HepG2 (cell line): ENCODE measurements at regions not wholly inside any gene's neighbourhood (a gene's known extent, or its start where the extent isn't known, plus 50 kb on each side); places are given as distances from the start of the nearest gene placed in this dataset.

ENCODE experiments used
- ATAC-seq: fragments of 200-7000 bp; cut with Tn5 transposase; 3 replicates; pipeline ENCODE4 v1.9.1; 2020; ENCODE audit warnings: mild to moderate bottlenecking, moderate library complexity
- BruUV-seq: library from RNA; stranded (reverse); fragments of 400-500 nt; replicated peaks from 2 replicates; lab custom pipeline; 2021; lab: Mats Ljungman, UMichigan
- CTCF ChIA-PET: fragments of 300-600 bp; formaldehyde crosslinking; extraction: SDS; loops from one replicate; lab custom pipeline; 2021; ENCODE audit warnings: low total read pairs, inconsistent platforms, low intra/inter-chr PET ratio; lab: Yijun Ruan, JAX
- POLR2A ChIA-PET: fragments of 350-600 bp; sonication (Branson Sonifier 250); formaldehyde crosslinking; loops from one replicate; lab custom pipeline; 2020; ENCODE audit warnings: antibody characterized with exemption, inconsistent platforms; lab: Yijun Ruan, JAX
- DNase-seq: peaks from one replicate; pipeline ENCODE4 v3.0.0-alpha.2; 2015; ENCODE audit warnings: low spot score
- FAIRE-seq: peaks from 3 replicates; lab custom pipeline; 2011; peaks lifted over from hg19 to GRCh38; lab: Jason Lieb, UNC
- H2AFZ ChIP-seq: one replicate; pipeline ENCODE4 v1.6.1; 2011; ENCODE audit warnings: low read length, inconsistent platforms
- H3K27ac ChIP-seq: fragments of 300-600 bp; 3 replicates; pipeline ENCODE4 v1.8.0; 2011; ENCODE audit warnings: mixed run types, mild to moderate bottlenecking, mixed read lengths, low read length, inconsistent platforms; ENCODE audit not compliant: insufficient read depth; ENCODE audit errors: extremely low read length
- H3K27me3 ChIP-seq, 2 experiments: fragments of 200-600 bp in 1 of 2; 2 replicates in 1 of 2; 3 replicates in 1 of 2; pipeline versions ENCODE4 v1.6.0 to v1.8.0; 2011; ENCODE audit warnings: low read length in 2 of 2, mild to moderate bottlenecking in 2 of 2, moderate library complexity in 2 of 2, inconsistent platforms in 1 of 2; ENCODE audit not compliant: insufficient read depth in 2 of 2, control insufficient read depth in 1 of 2
- H3K36me3 ChIP-seq, 2 experiments: fragments of 200-600 bp in 1 of 2; replicated peaks in 1 of 2; 2 replicates in 1 of 2; 3 replicates in 1 of 2; pipeline versions ENCODE4 v1.5.1 to v1.8.0; 2011; ENCODE audit warnings: low read length in 2 of 2, inconsistent platforms in 1 of 2; ENCODE audit not compliant: insufficient read depth in 2 of 2, control insufficient read depth in 1 of 2
- H3K4me1 ChIP-seq: 2 replicates; pipeline ENCODE4 v1.5.1; 2012; ENCODE audit warnings: low read length, inconsistent platforms; ENCODE audit not compliant: insufficient read depth
- H3K4me2 ChIP-seq: 2 replicates; pipeline ENCODE4 v1.6.0; 2011; ENCODE audit warnings: low read depth, low read length, inconsistent platforms
- H3K4me3 ChIP-seq, 3 experiments: fragments of 200-600 bp in 1 of 3; sonication (generic), shearing (Covaris generic) in 1 of 3; replicated peaks in 1 of 3; 2 replicates each; pipeline ENCODE4 v1.5.1; 2011 to 2016; ENCODE audit warnings: low read length in 3 of 3, inconsistent platforms in 2 of 3, low read depth in 2 of 3, mild to moderate bottlenecking in 2 of 3, control low read depth in 1 of 3, mixed read lengths in 1 of 3; ENCODE audit not compliant: insufficient read depth in 1 of 3
- H3K79me2 ChIP-seq: one replicate; pipeline ENCODE4 v1.6.1; 2011; ENCODE audit warnings: low read length, inconsistent platforms; ENCODE audit not compliant: insufficient read depth
- H3K9ac ChIP-seq: 2 replicates; pipeline ENCODE4 v1.6.0; 2011; ENCODE audit warnings: mild to moderate bottlenecking, low read depth, low read length, inconsistent platforms; ENCODE audit not compliant: insufficient read depth
- H3K9me3 ChIP-seq: 2 replicates; pipeline ENCODE4 v1.5.1; 2012; ENCODE audit warnings: mild to moderate bottlenecking, low read length
- H4K20me1 ChIP-seq: 2 replicates; pipeline ENCODE4 v1.6.0; 2011; ENCODE audit warnings: inconsistent platforms, mild to moderate bottlenecking, low read length, moderate library complexity; ENCODE audit not compliant: insufficient read depth
- FOXJ3 ChIP-seq: sonication (generic); formaldehyde crosslinking; IDR thresholded peaks from 2 replicates; pipeline ENCODE4 v1.4.0; 2020; ENCODE audit warnings: missing genetic modification reagents, mild to moderate bottlenecking, borderline replicate concordance
- MED13 ChIP-seq: sonication (generic); formaldehyde crosslinking; IDR thresholded peaks from 2 replicates; pipeline ENCODE4 v1.5.0; 2020; ENCODE audit warnings: missing genetic modification reagents
- SRF ChIP-seq: IDR thresholded peaks from 2 replicates; pipeline ENCODE4 v1.6.1; 2011; ENCODE audit warnings: mild to moderate bottlenecking, low read depth, low read length, moderate library complexity
- TBP ChIP-seq: sonication (generic); formaldehyde crosslinking; IDR thresholded peaks from 2 replicates; pipeline ENCODE4 v1.5.0; 2020; ENCODE audit warnings: missing genetic modification reagents
- THYN1 ChIP-seq: sonication (generic); formaldehyde crosslinking; IDR thresholded peaks from 2 replicates; pipeline ENCODE4 v1.8.1; 2023; ENCODE audit warnings: low read depth, mild to moderate bottlenecking, moderate library complexity, missing genetic modification reagents, borderline replicate concordance
- ZNF160 ChIP-seq: sonication (generic); formaldehyde crosslinking; IDR thresholded peaks from 2 replicates; pipeline ENCODE4 v1.8.0; 2022; ENCODE audit warnings: mild to moderate bottlenecking, inconsistent platforms, missing genetic modification reagents
- ZNF256 ChIP-seq: sonication (generic); formaldehyde crosslinking; conservative IDR thresholded peaks from 2 replicates; pipeline ENCODE4 v1.4.0; 2020; ENCODE audit warnings: missing genetic modification reagents
- ZNF776 ChIP-seq: sonication (generic); formaldehyde crosslinking; IDR thresholded peaks from 2 replicates; pipeline ENCODE4 v1.4.0; 2020; ENCODE audit warnings: mild to moderate bottlenecking, missing genetic modification reagents
- WGBS: methylation state at CpG from one replicate; pipeline ENCODE4 v1.1.6; 2017; ENCODE audit warnings: low lambda C conversion rate; 5-methylcytosine and 5-hydroxymethylcytosine counted together
- in situ Hi-C: cut with HindIII; loops from 2 replicates; pipeline ENCODE4 v1.10.0; 2017; ENCODE audit warnings: low pct_unique_long_range_greater_than_20kb; ENCODE audit not compliant: extremely low pct_ligation_motif_present
- intact Hi-C: fragments of 100-400 bp; cut with micrococcal nuclease; formaldehyde crosslinking; loops from one replicate; pipeline ENCODE4 v1.10.0; 2022; ENCODE audit not compliant: unreplicated experiment
- TF ChIP-seq, protein P1 (sequence below): sonication (generic); formaldehyde crosslinking; IDR thresholded peaks from 2 replicates; pipeline ENCODE4 v1.4.0; 2020; ENCODE audit warnings: mild to moderate bottlenecking, missing genetic modification reagents
- TF ChIP-seq, protein P2 (sequence below): sonication (generic); formaldehyde crosslinking; IDR thresholded peaks from 2 replicates; pipeline ENCODE4 v1.5.0; 2020; ENCODE audit warnings: mild to moderate bottlenecking, missing genetic modification reagents
- TF ChIP-seq, protein P3 (sequence below): sonication (generic); formaldehyde crosslinking; conservative IDR thresholded peaks from 2 replicates; pipeline ENCODE4 v1.4.0; 2020; ENCODE audit warnings: missing genetic modification reagents

DNA sequence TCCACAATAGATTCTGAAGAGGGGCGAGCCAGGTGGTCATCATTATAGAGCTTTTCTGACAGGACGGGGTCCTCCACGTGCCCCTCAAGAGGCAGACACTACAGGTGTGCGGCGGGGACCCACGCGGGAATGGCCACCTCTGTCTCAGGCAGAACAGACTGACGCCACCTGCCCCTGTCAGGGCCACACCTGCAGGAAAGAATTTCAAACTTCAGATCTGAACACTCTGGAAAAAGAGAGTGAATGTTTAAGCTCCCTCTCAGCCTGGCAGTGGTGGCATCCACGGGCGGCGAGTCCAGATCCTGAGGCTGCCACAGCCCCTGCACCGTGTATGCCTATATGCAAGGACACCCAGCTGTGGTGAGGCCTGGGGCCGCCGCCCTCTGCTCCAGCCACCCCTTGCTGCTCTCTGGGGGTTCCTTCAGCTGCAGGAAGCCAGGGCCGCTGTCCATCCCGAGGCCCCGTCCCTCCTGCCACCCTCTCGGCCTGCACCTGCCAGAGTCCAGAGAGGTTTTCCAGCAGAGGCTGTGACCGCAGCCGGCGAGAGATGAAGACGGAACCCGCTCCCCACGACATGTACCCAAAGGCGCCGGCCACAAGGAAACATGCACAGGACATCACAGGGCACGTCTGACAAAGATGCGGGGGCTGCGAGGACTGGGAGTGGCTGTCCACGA is 234.9 kb downstream of the ERMARD start:
- H3K9ac ChIP-seq = no peak overlapping the region
- no peaks in the 10 kb centered on the region for H3K4me1 ChIP-seq
- H3K27me3 ChIP-seq = peaks cover 13 to 73% of the 10 kb centered on the region in 2 experiments
- no peak overlapping the region for H3K4me2 ChIP-seq
- H3K79me2 ChIP-seq = no peaks in the 10 kb centered on the region
- ChIA-PET CTCF (no interaction called here), POLR2A (no interaction called here)
- H3K4me3 ChIP-seq = no peak overlapping the region
- intact Hi-C loops (no loop called here), in situ Hi-C loops (no loop called here)
- H3K9me3 ChIP-seq = no peaks in the 10 kb centered on the region
- no peak for FAIRE-seq
- H3K36me3 ChIP-seq = no peaks in the 10 kb centered on the region
- WGBS = 42% methylated on average over 22 of the region's 30 CpGs
- TF ChIP-seq ZNF256 (CRISPR knock-in tag) = no peak
- TF ChIP-seq, protein P1, sequence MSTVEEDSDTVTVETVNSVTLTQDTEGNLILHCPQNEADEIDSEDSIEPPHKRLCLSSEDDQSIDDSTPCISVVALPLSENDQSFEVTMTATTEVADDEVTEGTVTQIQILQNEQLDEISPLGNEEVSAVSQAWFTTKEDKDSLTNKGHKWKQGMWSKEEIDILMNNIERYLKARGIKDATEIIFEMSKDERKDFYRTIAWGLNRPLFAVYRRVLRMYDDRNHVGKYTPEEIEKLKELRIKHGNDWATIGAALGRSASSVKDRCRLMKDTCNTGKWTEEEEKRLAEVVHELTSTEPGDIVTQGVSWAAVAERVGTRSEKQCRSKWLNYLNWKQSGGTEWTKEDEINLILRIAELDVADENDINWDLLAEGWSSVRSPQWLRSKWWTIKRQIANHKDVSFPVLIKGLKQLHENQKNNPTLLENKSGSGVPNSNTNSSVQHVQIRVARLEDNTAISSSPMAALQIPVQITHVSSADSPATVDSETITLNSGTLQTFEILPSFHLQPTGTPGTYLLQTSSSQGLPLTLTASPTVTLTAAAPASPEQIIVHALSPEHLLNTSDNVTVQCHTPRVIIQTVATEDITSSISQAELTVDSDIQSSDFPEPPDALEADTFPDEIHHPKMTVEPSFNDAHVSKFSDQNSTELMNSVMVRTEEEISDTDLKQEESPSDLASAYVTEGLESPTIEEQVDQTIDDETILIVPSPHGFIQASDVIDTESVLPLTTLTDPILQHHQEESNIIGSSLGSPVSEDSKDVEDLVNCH (CRISPR knock-in tag) = no peak
- no peak for TF ChIP-seq ZNF160 (CRISPR knock-in tag)
- TF ChIP-seq, protein P2, sequence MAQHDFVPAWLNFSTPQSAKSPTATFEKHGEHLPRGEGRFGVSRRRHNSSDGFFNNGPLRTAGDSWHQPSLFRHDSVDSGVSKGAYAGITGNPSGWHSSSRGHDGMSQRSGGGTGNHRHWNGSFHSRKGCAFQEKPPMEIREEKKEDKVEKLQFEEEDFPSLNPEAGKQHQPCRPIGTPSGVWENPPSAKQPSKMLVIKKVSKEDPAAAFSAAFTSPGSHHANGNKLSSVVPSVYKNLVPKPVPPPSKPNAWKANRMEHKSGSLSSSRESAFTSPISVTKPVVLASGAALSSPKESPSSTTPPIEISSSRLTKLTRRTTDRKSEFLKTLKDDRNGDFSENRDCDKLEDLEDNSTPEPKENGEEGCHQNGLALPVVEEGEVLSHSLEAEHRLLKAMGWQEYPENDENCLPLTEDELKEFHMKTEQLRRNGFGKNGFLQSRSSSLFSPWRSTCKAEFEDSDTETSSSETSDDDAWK (CRISPR knock-in tag) = no peak
- no peak for TF ChIP-seq TBP (CRISPR knock-in tag)
- TF ChIP-seq MED13 (CRISPR knock-in tag) = no peak
- TF ChIP-seq, protein P3, sequence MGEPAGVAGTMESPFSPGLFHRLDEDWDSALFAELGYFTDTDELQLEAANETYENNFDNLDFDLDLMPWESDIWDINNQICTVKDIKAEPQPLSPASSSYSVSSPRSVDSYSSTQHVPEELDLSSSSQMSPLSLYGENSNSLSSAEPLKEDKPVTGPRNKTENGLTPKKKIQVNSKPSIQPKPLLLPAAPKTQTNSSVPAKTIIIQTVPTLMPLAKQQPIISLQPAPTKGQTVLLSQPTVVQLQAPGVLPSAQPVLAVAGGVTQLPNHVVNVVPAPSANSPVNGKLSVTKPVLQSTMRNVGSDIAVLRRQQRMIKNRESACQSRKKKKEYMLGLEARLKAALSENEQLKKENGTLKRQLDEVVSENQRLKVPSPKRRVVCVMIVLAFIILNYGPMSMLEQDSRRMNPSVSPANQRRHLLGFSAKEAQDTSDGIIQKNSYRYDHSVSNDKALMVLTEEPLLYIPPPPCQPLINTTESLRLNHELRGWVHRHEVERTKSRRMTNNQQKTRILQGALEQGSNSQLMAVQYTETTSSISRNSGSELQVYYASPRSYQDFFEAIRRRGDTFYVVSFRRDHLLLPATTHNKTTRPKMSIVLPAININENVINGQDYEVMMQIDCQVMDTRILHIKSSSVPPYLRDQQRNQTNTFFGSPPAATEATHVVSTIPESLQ (CRISPR knock-in tag) = no peak
- no peak for TF ChIP-seq ZNF776 (CRISPR knock-in tag)
- no peak for TF ChIP-seq THYN1 (CRISPR knock-in tag)
- TF ChIP-seq FOXJ3 (CRISPR knock-in tag) = no peak
- TF ChIP-seq SRF = no peak
- TF ChIP-seq, all 625 proteins: peak for 0
- Histone ChIP-seq H4K20me1 (no peaks in the 10 kb centered on the region), H3K27ac (no peak overlapping the region), H2AFZ (no peak overlapping the region)
- no TSS peak for BruUV-seq
- no peak for DNase-seq
- ATAC-seq = no peak
